Mesothelial cell of epicardium (in vitro differentiated cells): ENCODE measurements at regions not wholly inside any gene's neighbourhood (a gene's known extent, or its start where the extent isn't known, plus 50 kb on each side); places are given as distances from the start of the nearest gene placed in this dataset.
"Not testable (repeated sequence)": the region's sequence is repeated elsewhere in the genome, so short reads cannot be mapped to it uniquely, and the experiment has no call there.

Source experiments
- DNase-seq, 2 experiments: peaks; one replicate each; pipeline ENCODE4 v3.0.0; 2021; ENCODE audit warnings: low spot score in 2 of 2; ENCODE audit not compliant: unreplicated experiment in 2 of 2
- H3K27ac Mint-ChIP-seq: 2 replicates; pipeline ENCODE4 v1.8.0; 2021; ENCODE audit warnings: mixed read lengths
- H3K27me3 Mint-ChIP-seq: 2 replicates; pipeline ENCODE4 v1.8.0; 2021; ENCODE audit warnings: low read depth, mixed read lengths
- H3K36me3 Mint-ChIP-seq: 2 replicates; pipeline ENCODE4 v1.8.0; 2021; ENCODE audit warnings: mixed read lengths
- H3K4me1 Mint-ChIP-seq: 2 replicates; pipeline ENCODE4 v1.8.0; 2021; ENCODE audit warnings: mixed read lengths
- H3K4me3 Mint-ChIP-seq: 2 replicates; pipeline ENCODE4 v1.8.0; 2021; ENCODE audit warnings: mild to moderate bottlenecking, moderate library complexity, mixed read lengths
- H3K9me3 Mint-ChIP-seq: 2 replicates; pipeline ENCODE4 v1.8.0; 2021; ENCODE audit warnings: mixed read lengths
- TF ChIP-seq, protein P1 (sequence below): fragments of 200-600 bp; sonication (generic); IDR thresholded peaks from one replicate; pipeline ENCODE4 v1.5.0; 2021; ENCODE audit warnings: antibody characterized with exemption; ENCODE audit not compliant: unreplicated experiment

- H3K9me3 Mint-ChIP-seq, result no peaks in the 10 kb centered on the region
- no peak overlapping the region for H3K4me3 Mint-ChIP-seq
- no peaks in the 10 kb centered on the region for H3K36me3 Mint-ChIP-seq
- H3K27ac Mint-ChIP-seq, result no peak overlapping the region
- peaks cover 7% of the 10 kb centered on the region for H3K4me1 Mint-ChIP-seq
- TF ChIP-seq, protein P1, sequence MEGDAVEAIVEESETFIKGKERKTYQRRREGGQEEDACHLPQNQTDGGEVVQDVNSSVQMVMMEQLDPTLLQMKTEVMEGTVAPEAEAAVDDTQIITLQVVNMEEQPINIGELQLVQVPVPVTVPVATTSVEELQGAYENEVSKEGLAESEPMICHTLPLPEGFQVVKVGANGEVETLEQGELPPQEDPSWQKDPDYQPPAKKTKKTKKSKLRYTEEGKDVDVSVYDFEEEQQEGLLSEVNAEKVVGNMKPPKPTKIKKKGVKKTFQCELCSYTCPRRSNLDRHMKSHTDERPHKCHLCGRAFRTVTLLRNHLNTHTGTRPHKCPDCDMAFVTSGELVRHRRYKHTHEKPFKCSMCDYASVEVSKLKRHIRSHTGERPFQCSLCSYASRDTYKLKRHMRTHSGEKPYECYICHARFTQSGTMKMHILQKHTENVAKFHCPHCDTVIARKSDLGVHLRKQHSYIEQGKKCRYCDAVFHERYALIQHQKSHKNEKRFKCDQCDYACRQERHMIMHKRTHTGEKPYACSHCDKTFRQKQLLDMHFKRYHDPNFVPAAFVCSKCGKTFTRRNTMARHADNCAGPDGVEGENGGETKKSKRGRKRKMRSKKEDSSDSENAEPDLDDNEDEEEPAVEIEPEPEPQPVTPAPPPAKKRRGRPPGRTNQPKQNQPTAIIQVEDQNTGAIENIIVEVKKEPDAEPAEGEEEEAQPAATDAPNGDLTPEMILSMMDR, result no peak
- DNase-seq, result no peak
- H3K27me3 Mint-ChIP-seq, result no peaks in the 10 kb centered on the region
Measured at GRCh38 chr16:73101568-73101967, 53.6 kb upstream of the ZFHX3 start.

DNA sequence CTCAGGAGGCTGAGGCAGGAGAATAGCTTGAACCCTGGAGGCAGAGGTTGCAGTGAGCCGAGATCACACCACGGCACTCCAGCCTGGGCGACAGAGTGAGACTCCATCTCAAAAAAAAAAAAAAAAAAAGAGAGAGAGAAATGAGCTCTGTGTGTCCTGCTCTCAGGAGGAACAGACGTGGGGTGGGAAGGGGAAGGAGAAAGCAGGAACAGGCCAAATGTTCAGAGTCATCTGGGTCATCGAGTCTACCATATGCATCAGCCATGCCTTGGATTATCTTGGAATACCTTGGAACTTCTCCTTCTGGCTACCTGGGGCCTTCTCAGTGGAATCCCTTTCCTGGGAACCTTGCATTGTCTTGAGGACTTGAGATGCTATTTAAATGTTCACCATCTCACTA is 51.7 kb upstream of the ZFHX3 start:
- H3K4me1 Mint-ChIP-seq, result peaks cover 24% of the 10 kb centered on the region
- not testable (repeated sequence) for H3K4me3 Mint-ChIP-seq, DNase-seq, H3K27me3 Mint-ChIP-seq, H3K9me3 Mint-ChIP-seq, H3K27ac Mint-ChIP-seq, H3K36me3 Mint-ChIP-seq
